ENCODE measurements at regions not wholly inside any gene's neighbourhood (a gene's known extent, or its start where the extent isn't known, plus 50 kb on each side); places are given as distances from the start of the nearest gene placed in this dataset.

DNA sequence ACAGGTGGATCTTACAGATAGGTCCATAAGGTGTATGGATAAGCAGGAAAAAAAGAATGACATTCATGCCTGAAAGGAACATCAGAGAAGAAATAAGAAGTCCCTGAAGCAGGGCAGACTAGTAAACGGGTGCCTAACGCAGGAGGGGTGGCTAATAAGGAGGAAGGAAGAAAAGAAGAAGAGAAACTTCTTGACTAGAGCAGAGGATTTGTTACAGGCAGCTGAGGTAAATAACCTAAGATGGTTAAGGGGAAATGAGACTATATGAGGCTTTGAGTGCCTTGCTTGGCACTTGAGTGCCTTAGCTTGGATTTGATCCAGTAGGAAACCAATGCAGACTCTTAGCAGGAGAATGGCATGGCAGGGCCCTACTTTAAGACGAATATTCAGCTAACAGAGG lies 313.5 kb upstream of the PDE4D start:
- Histone ChIP-seq H3K27me3 (ENCODE audit: insufficient read depth, low read depth) (no peaks in the 10 kb centered on the region), H3K9me3 (ENCODE audit: insufficient read depth, low read depth) (no peaks in the 10 kb centered on the region), H4K20me1 (ENCODE audit: insufficient read depth) (no peaks in the 10 kb centered on the region), H3K36me3 (ENCODE audit: low read depth) (no peaks in the 10 kb centered on the region), H2AFZ (no peak overlapping the region), H3K9me2 (ENCODE audit: insufficient read depth) (no peaks in the 10 kb centered on the region), H3K4me1 (replicated peaks; ENCODE audit: insufficient read depth) (no peaks in the 10 kb centered on the region), H3K79me2 (ENCODE audit: low read depth) (no peaks in the 10 kb centered on the region), H3K27ac (no peak overlapping the region), H3K4me2 (no peak overlapping the region), H3F3A (ENCODE audit: insufficient read depth, low read depth) (no peaks in the 10 kb centered on the region), H3K4me3 (no peak overlapping the region)
- no TSS peak for BruUV-seq (replicated peaks)
- CTCF ChIA-PET: no interaction called here
- DNase-seq: no peak
- POLR2A ChIA-PET (ENCODE audit: unreplicated experiment): no interaction called here
- intact Hi-C loops (cut with micrococcal nuclease; ENCODE audit: unreplicated experiment): no loop called here
- TF ChIP-seq EZH2 (IDR thresholded peaks at IDR 0.05; ENCODE audit: low read depth) (no peak), CTCF (conservative IDR thresholded peaks at IDR 0.05) (no peak)

GRCh38 chr5:60206234-60206633 lies 312.7 kb upstream of the PDE4D start:
- Histone ChIP-seq H3K9me2 (ENCODE audit: insufficient read depth) (no peaks in the 10 kb centered on the region), H4K20me1 (ENCODE audit: insufficient read depth) (no peaks in the 10 kb centered on the region), H3K36me3 (ENCODE audit: low read depth) (no peaks in the 10 kb centered on the region), H3K4me1 (replicated peaks; ENCODE audit: insufficient read depth) (no peaks in the 10 kb centered on the region), H3K9me3 (ENCODE audit: insufficient read depth, low read depth) (no peaks in the 10 kb centered on the region), H3K79me2 (ENCODE audit: low read depth) (no peaks in the 10 kb centered on the region), H2AFZ (no peak overlapping the region), H3K27me3 (ENCODE audit: insufficient read depth, low read depth) (no peaks in the 10 kb centered on the region), H3K4me3 (no peak overlapping the region), H3K4me2 (no peak overlapping the region), H3F3A (ENCODE audit: insufficient read depth, low read depth) (no peaks in the 10 kb centered on the region), H3K27ac (no peak overlapping the region)
- CTCF ChIA-PET: no interaction called here
- intact Hi-C loops (cut with micrococcal nuclease; ENCODE audit: unreplicated experiment): no loop called here
- POLR2A ChIA-PET (ENCODE audit: unreplicated experiment): interaction anchor here (0.7 kb wide), 1 partner anchor 17 kb away, joined by 4 read pairs; no protein-coding TSS in a partner anchor
- BruUV-seq (replicated peaks): no TSS peak
- TF ChIP-seq EZH2 (IDR thresholded peaks at IDR 0.05; ENCODE audit: low read depth) (no peak), CTCF (conservative IDR thresholded peaks at IDR 0.05) (no peak)
- no peak for DNase-seq

GRCh38 chr5:60205071-60205470 lies 311.5 kb upstream of the PDE4D start:
- Histone ChIP-seq H2AFZ (no peak overlapping the region), H3K9me3 (ENCODE audit: insufficient read depth, low read depth) (no peaks in the 10 kb centered on the region), H3K4me2 (no peak overlapping the region), H3K36me3 (ENCODE audit: low read depth) (no peaks in the 10 kb centered on the region), H3K9me2 (ENCODE audit: insufficient read depth) (no peaks in the 10 kb centered on the region), H3K27ac (no peak overlapping the region), H3K27me3 (ENCODE audit: insufficient read depth, low read depth) (no peaks in the 10 kb centered on the region), H3K79me2 (ENCODE audit: low read depth) (no peaks in the 10 kb centered on the region), H3K4me1 (replicated peaks; ENCODE audit: insufficient read depth) (no peaks in the 10 kb centered on the region), H3F3A (ENCODE audit: insufficient read depth, low read depth) (no peaks in the 10 kb centered on the region), H4K20me1 (ENCODE audit: insufficient read depth) (no peaks in the 10 kb centered on the region), H3K4me3 (no peak overlapping the region)
- no TSS peak for BruUV-seq (replicated peaks)
- intact Hi-C loops (cut with micrococcal nuclease; ENCODE audit: unreplicated experiment): no loop called here
- no peak for DNase-seq
- POLR2A ChIA-PET (ENCODE audit: unreplicated experiment): no interaction called here
- TF ChIP-seq EZH2 (IDR thresholded peaks at IDR 0.05; ENCODE audit: low read depth) (no peak), CTCF (conservative IDR thresholded peaks at IDR 0.05) (no peak)
- CTCF ChIA-PET: no interaction called here
